Peyer's patch (tissue), 4 donors: ENCODE measurements at regions not wholly inside any gene's neighbourhood (a gene's known extent, or its start where the extent isn't known, plus 50 kb on each side); places are given as distances from the start of the nearest gene placed in this dataset.

Experiments used
- DNase-seq, 3 donors: peaks; one replicate each; pipeline ENCODE4 v3.0.0-alpha.2; 2017 to 2019
- H3K27ac ChIP-seq, 4 donors: fragments of 200-600 bp; sonication (generic); one replicate each; pipeline ENCODE4 v1.5.1; 2016 to 2019
- H3K27me3 ChIP-seq, 2 donors: fragments of 200-600 bp; sonication (generic); one replicate each; pipeline ENCODE4 v1.5.1; 2019
- H3K36me3 ChIP-seq, 3 donors: fragments of 200-600 bp; sonication (generic); one replicate each; pipeline ENCODE4 v1.5.1; 2016 to 2019
- H3K4me1 ChIP-seq, 4 donors: fragments of 200-600 bp; sonication (generic); one replicate each; pipeline ENCODE4 v1.5.1; 2016 to 2019
- H3K4me3 ChIP-seq, 4 donors: fragments of 200-600 bp; sonication (generic); 1 replicate in 3 of 4; 2 replicates in 1 of 4; pipeline ENCODE4 v1.5.1; 2016 to 2019; ENCODE audit warnings: mild to moderate bottlenecking in 1 of 4
- H3K9me3 ChIP-seq, 4 donors: fragments of 200-600 bp; sonication (generic); one replicate each; pipeline ENCODE4 v1.5.1; 2016 to 2019; ENCODE audit warnings: mild to moderate bottlenecking in 1 of 4
- CTCF ChIP-seq, 6 experiments: fragments of 450-650 bp in 4 of 6; fragments of 200-600 bp in 2 of 6; sonication (generic) in 1 of 6; IDR thresholded peaks; one replicate each; pipeline ENCODE4 v1.5.1; 2017 to 2019; ENCODE audit warnings: antibody characterized with exemption in 6 of 6, mild to moderate bottlenecking in 3 of 6, moderate library complexity in 1 of 6
- POLR2A ChIP-seq, 2 donors: fragments of 450-650 bp; IDR thresholded peaks; one replicate each; pipeline ENCODE4 v1.5.1; 2017; ENCODE audit warnings: antibody characterized with exemption in 2 of 2, mild to moderate bottlenecking in 2 of 2, moderate library complexity in 2 of 2

GRCh38 chr21:36626791-36627190 lies 72.1 kb upstream of the SIM2 start:
- no peak overlapping the region for H3K4me3 ChIP-seq
- DNase-seq = no peak
- no peak for TF ChIP-seq CTCF (IDR thresholded peaks at IDR 0.05)
- H3K4me1 ChIP-seq = no peaks in the 10 kb centered on the region
- H3K9me3 ChIP-seq = no peaks in the 10 kb centered on the region
- H3K27ac ChIP-seq = no peak overlapping the region
- H3K36me3 ChIP-seq = no peaks in the 10 kb centered on the region
- no peaks in the 10 kb centered on the region for H3K27me3 ChIP-seq

GRCh38 chr21:36627242-36627641 lies 71.7 kb upstream of the SIM2 start:
- Histone ChIP-seq H3K36me3 (no peaks in the 10 kb centered on the region), H3K4me1 (no peaks in the 10 kb centered on the region), H3K9me3 (no peaks in the 10 kb centered on the region), H3K27ac (no peak overlapping the region), H3K27me3 (no peaks in the 10 kb centered on the region), H3K4me3 (no peak overlapping the region)
- no peak for DNase-seq
- TF ChIP-seq POLR2A (IDR thresholded peaks at IDR 0.05) (no peak), CTCF (IDR thresholded peaks at IDR 0.05) (no peak)

GRCh38 chr21:36628106-36628505 lies 70.8 kb upstream of the SIM2 start:
- no peaks in the 10 kb centered on the region for H3K9me3 ChIP-seq
- no peak overlapping the region for H3K27ac ChIP-seq
- no peaks in the 10 kb centered on the region for H3K27me3 ChIP-seq
- no peak for DNase-seq
- H3K4me3 ChIP-seq = no peak overlapping the region
- H3K4me1 ChIP-seq = no peaks in the 10 kb centered on the region
- no peaks in the 10 kb centered on the region for H3K36me3 ChIP-seq
- TF ChIP-seq POLR2A (IDR thresholded peaks at IDR 0.05) = no peak
- no peak for TF ChIP-seq CTCF (IDR thresholded peaks at IDR 0.05)

- H3K27ac ChIP-seq = no peak overlapping the region
- no peaks in the 10 kb centered on the region for H3K27me3 ChIP-seq
- TF ChIP-seq POLR2A (IDR thresholded peaks at IDR 0.05) (no peak), CTCF (IDR thresholded peaks at IDR 0.05) (no peak)
- no peaks in the 10 kb centered on the region for H3K9me3 ChIP-seq
- no peak for DNase-seq
- no peaks in the 10 kb centered on the region for H3K36me3 ChIP-seq
- H3K4me1 ChIP-seq = no peaks in the 10 kb centered on the region
- H3K4me3 ChIP-seq = no peak overlapping the region
Observed at GRCh38 chr21:36628761-36629460, 70.0 kb upstream of the SIM2 start.

GRCh38 chr21:36630485-36631206 lies 68.3 kb upstream of the SIM2 start:
- Histone ChIP-seq H3K4me3 (no peak overlapping the region), H3K9me3 (no peaks in the 10 kb centered on the region), H3K36me3 (no peaks in the 10 kb centered on the region), H3K27me3 (no peaks in the 10 kb centered on the region), H3K27ac (no peak overlapping the region), H3K4me1 (no peaks in the 10 kb centered on the region)
- peak; percentile 26 to 83 (median 64) for DNase-seq
- TF ChIP-seq POLR2A (IDR thresholded peaks at IDR 0.05) = no peak
- peak in 5 of 6 experiments; percentile 35 to 66 (median 61) for TF ChIP-seq CTCF (IDR thresholded peaks at IDR 0.05)
